ENCODE measurements at regions not wholly inside any gene's neighbourhood (a gene's known extent, or its start where the extent isn't known, plus 50 kb on each side); places are given as distances from the start of the nearest gene placed in this dataset.

DNA sequence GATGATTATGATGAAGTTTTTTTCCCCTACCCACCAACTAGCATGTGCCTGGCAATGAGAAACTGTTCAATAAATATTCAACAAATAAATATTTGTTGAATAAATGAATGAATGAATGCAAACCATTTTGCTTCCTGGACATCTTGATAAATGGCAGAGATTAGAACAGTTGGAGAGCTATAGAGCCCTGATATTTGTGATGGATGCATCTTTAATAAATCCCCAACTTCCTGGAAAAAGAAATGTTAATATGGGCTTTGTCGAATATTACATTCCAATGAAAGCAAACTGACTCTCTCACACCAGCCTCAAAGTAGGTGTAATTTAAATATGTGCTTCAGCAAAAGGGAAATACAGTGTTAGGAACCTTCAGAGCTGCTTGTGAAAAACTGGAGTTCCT, 419.7 kb downstream of the MID1IP1 start:
- TF ChIP-seq, protein P1, sequence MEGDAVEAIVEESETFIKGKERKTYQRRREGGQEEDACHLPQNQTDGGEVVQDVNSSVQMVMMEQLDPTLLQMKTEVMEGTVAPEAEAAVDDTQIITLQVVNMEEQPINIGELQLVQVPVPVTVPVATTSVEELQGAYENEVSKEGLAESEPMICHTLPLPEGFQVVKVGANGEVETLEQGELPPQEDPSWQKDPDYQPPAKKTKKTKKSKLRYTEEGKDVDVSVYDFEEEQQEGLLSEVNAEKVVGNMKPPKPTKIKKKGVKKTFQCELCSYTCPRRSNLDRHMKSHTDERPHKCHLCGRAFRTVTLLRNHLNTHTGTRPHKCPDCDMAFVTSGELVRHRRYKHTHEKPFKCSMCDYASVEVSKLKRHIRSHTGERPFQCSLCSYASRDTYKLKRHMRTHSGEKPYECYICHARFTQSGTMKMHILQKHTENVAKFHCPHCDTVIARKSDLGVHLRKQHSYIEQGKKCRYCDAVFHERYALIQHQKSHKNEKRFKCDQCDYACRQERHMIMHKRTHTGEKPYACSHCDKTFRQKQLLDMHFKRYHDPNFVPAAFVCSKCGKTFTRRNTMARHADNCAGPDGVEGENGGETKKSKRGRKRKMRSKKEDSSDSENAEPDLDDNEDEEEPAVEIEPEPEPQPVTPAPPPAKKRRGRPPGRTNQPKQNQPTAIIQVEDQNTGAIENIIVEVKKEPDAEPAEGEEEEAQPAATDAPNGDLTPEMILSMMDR (IDR thresholded peaks at IDR 0.05 in 8 of 11, conservative IDR thresholded peaks at IDR 0.05 in 3 of 11): no peak
- no peak for TF ChIP-seq POLR2AphosphoS5 (IDR thresholded peaks at IDR 0.05)

Measured in spleen (tissue), 7 donors.